GM20431 (cell line): ENCODE measurements at regions not wholly inside any gene's neighbourhood (a gene's known extent, or its start where the extent isn't known, plus 50 kb on each side); places are given as distances from the start of the nearest gene placed in this dataset.
"Not testable (repeated sequence)": the region's sequence is repeated elsewhere in the genome, so short reads cannot be mapped to it uniquely, and the experiment has no call there.

Experiments used
- in situ Hi-C: fragments of 300-500 bp; cut with MseI, MboI; formaldehyde crosslinking; loops from one replicate; pipeline ENCODE4 v1.15.0; 2020; ENCODE audit warnings: low sequenced_read_pairs; ENCODE audit not compliant: unreplicated experiment

- in situ Hi-C loops, result not testable (repeated sequence)
Observed at GRCh38 chr10:45056806-45057205, 56.1 kb downstream of the ZNF22 start.

DNA sequence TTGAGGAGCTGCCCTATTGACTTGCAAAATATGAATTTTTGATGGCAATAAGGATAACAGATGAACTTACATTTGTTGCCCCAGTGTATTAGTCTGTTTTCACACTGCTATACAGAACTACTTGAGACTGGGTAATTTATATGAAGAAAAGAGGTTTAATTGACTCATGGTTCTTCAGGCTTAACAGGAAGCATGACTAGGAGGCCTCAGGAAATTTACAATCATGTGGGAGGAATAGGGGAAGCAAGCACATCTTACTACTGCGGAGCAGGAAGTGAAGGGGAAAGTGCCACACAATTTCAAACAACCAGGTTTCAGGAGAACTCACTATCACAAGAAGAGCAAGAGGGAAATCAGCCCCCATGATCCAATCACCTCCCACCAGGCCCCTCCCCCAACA is 57.9 kb downstream of the ZNF22 start:
- in situ Hi-C loops, result no loop called here

DNA sequence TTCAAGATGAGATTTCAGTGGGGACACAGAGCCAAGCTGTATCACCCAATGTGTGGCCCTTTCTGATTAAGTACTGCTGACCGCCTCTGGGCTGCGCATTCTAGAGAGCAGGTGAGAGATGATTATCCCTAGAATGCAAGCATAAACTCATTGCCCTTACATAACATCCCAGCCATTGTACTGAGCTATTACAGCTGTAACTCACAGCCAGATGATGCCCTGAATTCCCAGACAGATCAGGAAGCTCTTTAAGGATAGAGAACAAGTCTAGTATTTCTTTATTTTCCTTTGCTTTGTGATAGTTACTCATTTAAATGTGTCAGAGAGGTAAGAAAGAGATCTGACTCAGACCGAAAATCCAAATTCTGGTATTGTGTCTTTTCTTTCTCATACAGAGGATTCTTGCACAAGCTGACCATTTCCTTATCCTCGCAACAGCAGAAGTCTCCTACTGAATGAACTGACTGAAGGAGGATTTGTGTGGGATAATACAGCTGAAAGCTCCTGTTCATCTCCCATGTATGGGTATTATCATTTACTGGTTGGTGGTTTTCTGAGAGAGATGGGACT is 58.4 kb downstream of the ZNF22 start:
- in situ Hi-C loops, result no loop called here

- in situ Hi-C loops, result no loop called here
Observed at GRCh38 chr10:45059632-45060031, 58.9 kb downstream of the ZNF22 start.

GRCh38 chr10:45061982-45062381 is 61.3 kb downstream of the ZNF22 start:
- in situ Hi-C loops, result no loop called here

- in situ Hi-C loops, result no loop called here
Observed at GRCh38 chr10:45063591-45064231, 63.0 kb downstream of the ZNF22 start.

- in situ Hi-C loops, result no loop called here
Observed at GRCh38 chr10:45064998-45065397, 64.3 kb downstream of the ZNF22 start.

DNA sequence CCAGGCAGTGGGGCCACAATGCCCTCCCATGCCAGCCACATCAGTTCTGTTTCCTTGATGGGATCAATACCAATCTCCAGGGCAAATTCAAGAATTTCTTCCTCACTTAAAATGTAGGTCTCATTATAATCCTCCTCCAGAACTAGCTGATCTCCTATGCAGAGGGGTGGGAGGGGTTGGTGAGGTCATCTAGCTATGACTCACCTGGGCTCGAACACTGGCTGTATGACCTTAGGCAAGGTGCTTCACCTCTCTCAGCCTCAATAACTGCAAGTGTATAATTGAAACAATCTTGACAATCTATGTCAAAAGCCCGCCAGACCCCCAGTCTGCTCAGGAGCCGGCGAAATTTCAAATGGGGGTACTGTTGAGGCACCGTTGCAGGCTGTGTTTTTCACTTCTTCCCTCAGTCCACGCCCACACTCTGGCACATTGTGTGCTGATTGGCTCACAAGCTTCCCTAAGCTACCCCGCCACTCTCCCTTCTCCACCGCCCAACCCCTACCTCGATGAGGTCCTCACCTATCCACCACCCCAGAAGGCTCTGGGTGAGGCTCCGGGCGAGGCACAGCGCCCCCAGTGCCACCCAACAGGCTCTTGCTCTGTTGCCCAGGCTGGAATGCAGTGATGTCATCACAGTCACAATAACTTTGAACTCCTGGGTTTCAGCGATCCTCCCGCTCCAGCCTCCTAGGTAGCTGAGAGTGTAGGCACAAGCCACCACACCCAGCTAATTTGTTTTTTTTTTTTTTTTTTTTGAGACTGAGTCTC is 70.5 kb downstream of the ZNF22 start:
- in situ Hi-C loops, result no loop called here

- in situ Hi-C loops, result no loop called here
Observed at GRCh38 chr10:45075216-45075615, 74.5 kb downstream of the ZNF22 start.

- in situ Hi-C loops, result no loop called here
Observed at GRCh38 chr10:45075826-45076380, 75.2 kb downstream of the ZNF22 start.

GRCh38 chr10:45076891-45077290 is 76.2 kb downstream of the ZNF22 start:
- in situ Hi-C loops, result no loop called here

- in situ Hi-C loops, result no loop called here
Observed at GRCh38 chr10:45080331-45080730, 79.6 kb downstream of the ZNF22 start.

DNA sequence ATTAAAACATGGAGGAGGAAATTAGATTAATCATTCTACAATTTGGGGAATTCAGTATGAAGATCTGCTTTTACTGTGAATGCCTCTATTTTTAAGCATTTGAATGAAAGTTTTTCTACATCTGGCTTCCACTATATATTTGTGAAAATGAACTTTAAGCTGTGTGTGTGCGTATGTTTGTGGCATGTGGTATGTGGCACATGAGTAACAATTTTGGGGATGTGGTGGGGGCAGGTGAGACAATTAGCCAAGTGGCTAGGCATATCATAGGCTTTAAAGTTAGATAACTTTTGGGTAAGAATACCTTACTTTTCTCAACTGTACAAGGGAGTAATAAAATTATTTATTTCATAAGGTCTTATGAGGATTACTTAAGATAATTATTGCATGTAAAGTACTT is 81.5 kb downstream of the ZNF22 start:
- in situ Hi-C loops, result no loop called here

DNA sequence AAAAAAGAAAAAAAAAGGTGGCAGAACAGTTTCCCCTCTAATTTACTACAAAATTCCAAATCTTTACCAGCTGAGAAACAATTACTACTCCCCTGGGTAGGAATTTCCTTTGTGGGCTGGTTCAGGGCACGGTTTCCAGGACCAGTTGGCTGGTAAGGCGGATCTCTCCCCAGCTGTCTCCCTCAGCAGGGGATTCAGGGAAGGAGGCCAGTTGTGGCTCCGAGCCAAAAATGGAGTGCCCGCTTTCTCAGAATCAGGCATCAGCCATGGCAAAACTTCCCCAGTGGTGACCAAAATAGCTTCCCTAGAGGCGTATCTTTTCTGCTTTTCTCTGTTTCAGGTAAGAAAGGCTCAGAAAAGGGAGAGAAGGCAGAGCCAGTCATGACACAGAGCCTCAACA is 91.2 kb downstream of the ZNF22 start:
- in situ Hi-C loops, result no loop called here

GRCh38 chr10:45093945-45094344 is 93.2 kb downstream of the ZNF22 start:
- in situ Hi-C loops, result no loop called here

DNA sequence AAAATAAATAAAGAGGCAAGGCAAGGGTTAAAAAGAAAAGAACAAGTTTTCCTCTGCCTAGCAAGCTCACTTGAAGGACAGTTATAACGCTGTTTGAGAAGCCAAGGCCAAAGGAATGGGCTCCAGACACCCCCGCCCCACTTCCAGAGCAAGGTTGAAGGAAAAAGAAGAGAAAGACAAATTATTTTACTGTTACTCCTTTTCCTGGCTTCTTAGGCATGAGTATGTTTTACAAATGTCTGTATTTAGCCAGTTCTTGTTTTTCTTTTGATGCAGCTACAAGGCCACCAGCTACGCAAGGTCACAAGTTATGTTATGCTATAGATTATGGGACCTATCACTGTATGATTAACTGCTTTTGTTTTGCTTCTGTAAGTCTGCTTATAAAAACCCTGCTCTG is 94.6 kb downstream of the ZNF22 start:
- in situ Hi-C loops, result no loop called here

DNA sequence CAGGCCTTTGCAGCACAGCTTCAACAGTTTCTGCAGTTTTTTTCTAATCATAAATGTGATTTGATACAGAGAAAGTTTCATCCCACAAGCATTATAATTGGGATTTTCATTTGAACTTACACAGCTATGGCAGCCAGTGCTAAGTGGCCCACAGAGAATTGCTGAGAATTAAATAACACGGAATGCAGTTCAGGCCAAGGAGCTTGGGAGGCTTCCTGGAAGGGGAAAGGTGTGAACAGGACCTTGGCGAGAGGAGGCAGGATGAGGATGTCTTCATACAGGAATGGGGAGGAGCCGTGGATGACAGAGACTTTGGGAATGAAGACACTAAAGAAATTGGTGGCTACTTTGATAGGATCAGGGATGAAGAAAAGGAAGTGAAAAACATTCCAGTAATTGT is 95.3 kb downstream of the ZNF22 start:
- in situ Hi-C loops, result no loop called here

- in situ Hi-C loops, result no loop called here
Observed at GRCh38 chr10:45100429-45100828, 99.7 kb downstream of the ZNF22 start.

DNA sequence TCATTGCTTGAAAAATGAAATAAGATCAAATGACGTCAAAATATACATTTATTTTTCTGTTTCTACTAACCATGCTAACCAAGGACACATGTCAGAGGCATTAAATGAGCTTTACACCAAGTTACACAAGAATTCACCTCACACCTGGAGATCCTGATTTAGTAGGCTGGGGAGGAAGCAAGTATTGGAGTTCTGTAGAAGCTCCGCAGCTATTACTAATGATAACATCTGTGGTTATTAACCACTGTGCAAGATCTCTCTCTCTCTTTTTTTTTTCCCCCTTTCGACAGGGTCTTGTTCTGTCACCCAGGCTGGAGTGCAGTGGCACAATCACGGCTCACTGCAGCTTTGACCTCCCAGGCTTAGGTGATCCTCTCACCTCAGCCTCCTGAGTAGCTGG is 104.0 kb downstream of the ZNF22 start:
- in situ Hi-C loops, result no loop called here

DNA sequence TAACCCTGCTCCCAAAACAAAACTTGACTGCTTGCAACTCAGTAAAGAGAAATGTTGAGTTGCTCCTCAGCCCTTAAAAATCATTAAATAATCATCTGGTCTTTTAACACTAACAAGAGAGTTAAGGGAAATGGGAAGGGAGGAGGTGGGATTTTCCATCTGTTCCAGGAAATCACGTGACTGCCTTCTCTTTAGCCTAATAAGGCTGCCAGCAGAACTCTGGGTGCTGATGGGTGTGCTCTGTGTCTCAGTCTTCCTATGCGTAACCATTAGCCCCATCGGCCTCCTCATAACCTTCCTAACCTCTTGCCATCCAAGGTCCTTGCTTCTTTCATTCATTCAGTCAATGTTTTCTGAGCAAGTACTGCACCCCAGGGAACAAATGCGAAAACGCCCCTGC is 104.6 kb downstream of the ZNF22 start:
- in situ Hi-C loops, result not testable (repeated sequence)

DNA sequence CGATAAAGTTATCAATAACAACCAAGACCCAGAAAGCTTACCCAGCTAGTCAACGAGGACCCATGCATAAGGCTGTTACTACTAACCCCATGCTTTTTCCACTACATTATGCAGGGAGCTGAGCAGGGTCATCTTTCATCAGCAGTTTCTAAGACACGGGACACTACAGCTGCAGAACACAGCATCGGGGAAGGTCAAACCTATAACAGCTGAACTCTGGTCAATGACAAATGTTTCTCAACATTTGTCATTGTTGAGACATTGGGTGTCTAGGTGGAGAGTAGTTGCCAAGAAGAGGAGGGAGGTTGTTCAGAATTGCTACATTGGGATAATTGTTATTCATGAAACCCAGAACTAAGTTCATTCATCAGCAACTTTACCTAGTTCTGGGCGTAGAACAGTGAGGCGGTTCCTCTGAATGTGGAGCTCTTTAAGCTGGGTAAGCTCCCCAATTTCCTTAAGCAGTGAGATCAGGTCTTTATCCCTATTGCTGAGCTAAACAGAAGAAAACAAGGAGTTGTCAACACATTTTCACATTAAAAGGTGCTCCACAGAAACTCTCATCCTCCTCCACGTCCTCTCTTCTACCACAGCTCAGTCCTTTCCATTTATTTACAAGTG is 105.6 kb downstream of the ZNF22 start:
- in situ Hi-C loops, result no loop called here
